CD14-positive monocyte (primary cell): ENCODE measurements at regions not wholly inside any gene's neighbourhood (a gene's known extent, or its start where the extent isn't known, plus 50 kb on each side); places are given as distances from the start of the nearest gene placed in this dataset.

ENCODE experiments used
- DNase-seq, 3 donors: peaks; one replicate each; pipeline ENCODE4 v3.0.0-alpha.2; 2011 to 2022
- H2AFZ ChIP-seq: 2 replicates; pipeline ENCODE4 v1.6.0; 2012; ENCODE audit warnings: mild to moderate bottlenecking, low read depth, low read length, inconsistent platforms; ENCODE audit not compliant: insufficient read depth, poor library complexity, severe bottlenecking
- H3K27ac ChIP-seq, 2 donors: 1 replicate in 1 of 2; 2 replicates in 1 of 2; pipeline ENCODE4 v1.5.1; 2012 to 2013; ENCODE audit warnings: low read length in 2 of 2, control low read depth in 1 of 2, inconsistent platforms in 1 of 2, low read depth in 1 of 2, mild to moderate bottlenecking in 1 of 2
- H3K27me3 ChIP-seq, 2 donors: one replicate each; pipeline versions ENCODE4 v1.6.0 to v1.6.1; 2011 to 2013; ENCODE audit warnings: low read length in 2 of 2; ENCODE audit not compliant: control insufficient read depth in 2 of 2, insufficient read depth in 2 of 2
- H3K36me3 ChIP-seq, 2 donors: replicated peaks in 1 of 2; 1 replicate in 1 of 2; 2 replicates in 1 of 2; pipeline versions ENCODE4 v1.5.1 to v1.6.1; 2012 to 2013; ENCODE audit warnings: low read length in 2 of 2, control low read depth in 1 of 2, inconsistent platforms in 1 of 2, mild to moderate bottlenecking in 1 of 2; ENCODE audit not compliant: insufficient read depth in 2 of 2, control insufficient read depth in 1 of 2
- H3K4me1 ChIP-seq, 2 donors: 1 replicate in 1 of 2; 2 replicates in 1 of 2; pipeline versions ENCODE4 v1.5.1 to v1.6.1; 2012 to 2013; ENCODE audit warnings: low read length in 2 of 2, control low read depth in 1 of 2, inconsistent platforms in 1 of 2, mild to moderate bottlenecking in 1 of 2, moderate library complexity in 1 of 2; ENCODE audit not compliant: insufficient read depth in 2 of 2, control insufficient read depth in 1 of 2
- H3K4me2 ChIP-seq: replicated peaks from 2 replicates; pipeline ENCODE3; 2012; ENCODE audit warnings: low read length, moderate library complexity, mild to moderate bottlenecking; ENCODE audit not compliant: poor library complexity, severe bottlenecking; ENCODE audit errors: extremely low read depth
- H3K4me3 ChIP-seq, 3 experiments: fragments of 200-600 bp in 1 of 3; sonication (generic) in 1 of 3; replicated peaks in 1 of 3; 1 replicate in 2 of 3; 2 replicates in 1 of 3; pipeline ENCODE4 v1.5.1; 2011 to 2013; ENCODE audit warnings: low read length in 3 of 3, mild to moderate bottlenecking in 3 of 3, control low read depth in 2 of 3, low read depth in 2 of 3, inconsistent platforms in 1 of 3, moderate library complexity in 1 of 3
- H3K79me2 ChIP-seq: 2 replicates; pipeline ENCODE4 v1.6.0; 2012; ENCODE audit warnings: mild to moderate bottlenecking, control low read depth, inconsistent platforms, low read length, moderate library complexity; ENCODE audit not compliant: insufficient read depth
- H3K9ac ChIP-seq: 2 replicates; pipeline ENCODE4 v1.6.0; 2017; ENCODE audit warnings: low read length, mild to moderate bottlenecking; ENCODE audit not compliant: insufficient read depth, poor library complexity, severe bottlenecking
- H3K9me3 ChIP-seq, 2 donors: replicated peaks in 1 of 2; 1 replicate in 1 of 2; 2 replicates in 1 of 2; pipeline versions ENCODE4 v1.5.1 to v1.6.1; 2012 to 2013; ENCODE audit warnings: low read length in 2 of 2, control low read depth in 1 of 2; ENCODE audit not compliant: control insufficient read depth in 1 of 2, insufficient read depth in 1 of 2
- H4K20me1 ChIP-seq: 2 replicates; pipeline ENCODE4 v1.6.0; 2012; ENCODE audit warnings: mild to moderate bottlenecking, low read length, control low read depth, moderate library complexity; ENCODE audit not compliant: insufficient read depth
- H3K27ac Mint-ChIP-seq, 7 donors: one replicate each; pipeline ENCODE4 v1.8.0; 2020; ENCODE audit warnings: mild to moderate bottlenecking in 7 of 7, mixed read lengths in 7 of 7, moderate library complexity in 6 of 7, inconsistent platforms in 2 of 7
- H3K27me3 Mint-ChIP-seq, 3 donors: one replicate each; pipeline ENCODE4 v1.8.0; 2021 to 2022; ENCODE audit warnings: low read depth in 3 of 3, mild to moderate bottlenecking in 3 of 3, mixed read lengths in 3 of 3, moderate library complexity in 3 of 3, inconsistent platforms in 1 of 3
- H3K36me3 Mint-ChIP-seq, 2 donors: one replicate each; pipeline ENCODE4 v1.8.0; 2020; ENCODE audit warnings: mixed read lengths in 2 of 2, inconsistent platforms in 1 of 2, mild to moderate bottlenecking in 1 of 2
- H3K4me1 Mint-ChIP-seq: one replicate; pipeline ENCODE4 v1.8.0; 2020; ENCODE audit warnings: mild to moderate bottlenecking, mixed read lengths
- H3K4me3 Mint-ChIP-seq, 2 donors: one replicate each; pipeline ENCODE4 v1.8.0; 2020; ENCODE audit warnings: mild to moderate bottlenecking in 2 of 2, mixed read lengths in 2 of 2, moderate library complexity in 1 of 2
- H3K9me3 Mint-ChIP-seq, 7 donors: one replicate each; pipeline ENCODE4 v1.8.0; 2020 to 2022; ENCODE audit warnings: mixed read lengths in 7 of 7, mild to moderate bottlenecking in 6 of 7, moderate library complexity in 6 of 7, inconsistent platforms in 2 of 7
- WGBS: methylation state at CpG from one replicate; pipeline ENCODE4 v1.1.5; 2013; ENCODE audit warnings: missing lambda C conversion rate; ENCODE audit not compliant: insufficient coverage; 5-methylcytosine and 5-hydroxymethylcytosine counted together
- intact Hi-C, 2 donors: fragments of 100-400 bp; cut with micrococcal nuclease; formaldehyde crosslinking; loops; one replicate each; pipeline versions ENCODE4 v1.15.0 to v1.15.1; 2023
- TF ChIP-seq, protein P1 (sequence below): fragments of 200-600 bp; IDR thresholded peaks from one replicate; pipeline ENCODE4 v1.8.0; 2022; ENCODE audit warnings: antibody characterized with exemption, mild to moderate bottlenecking

DNA sequence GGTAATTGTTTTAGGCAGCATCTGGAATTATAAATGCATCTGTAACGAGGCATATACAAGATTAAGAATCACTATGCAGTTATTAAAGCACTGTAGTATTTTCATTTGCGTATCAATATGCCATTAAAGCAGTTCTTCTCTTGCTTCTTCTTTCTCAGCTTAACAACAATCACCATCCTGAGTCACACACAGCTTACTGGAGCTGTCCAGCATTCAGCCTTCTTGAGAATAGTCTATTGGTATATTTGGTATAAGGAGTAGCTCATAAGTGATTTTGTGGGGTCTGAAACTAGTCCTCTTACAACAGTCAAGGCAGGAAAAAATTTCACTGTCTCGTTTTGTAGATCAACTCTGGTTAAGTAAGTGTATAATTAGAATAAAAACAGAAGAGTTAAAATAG, 523.0 kb upstream of the FOXG1 start:
- intact Hi-C loops = no loop called here
- TF ChIP-seq, protein P1, sequence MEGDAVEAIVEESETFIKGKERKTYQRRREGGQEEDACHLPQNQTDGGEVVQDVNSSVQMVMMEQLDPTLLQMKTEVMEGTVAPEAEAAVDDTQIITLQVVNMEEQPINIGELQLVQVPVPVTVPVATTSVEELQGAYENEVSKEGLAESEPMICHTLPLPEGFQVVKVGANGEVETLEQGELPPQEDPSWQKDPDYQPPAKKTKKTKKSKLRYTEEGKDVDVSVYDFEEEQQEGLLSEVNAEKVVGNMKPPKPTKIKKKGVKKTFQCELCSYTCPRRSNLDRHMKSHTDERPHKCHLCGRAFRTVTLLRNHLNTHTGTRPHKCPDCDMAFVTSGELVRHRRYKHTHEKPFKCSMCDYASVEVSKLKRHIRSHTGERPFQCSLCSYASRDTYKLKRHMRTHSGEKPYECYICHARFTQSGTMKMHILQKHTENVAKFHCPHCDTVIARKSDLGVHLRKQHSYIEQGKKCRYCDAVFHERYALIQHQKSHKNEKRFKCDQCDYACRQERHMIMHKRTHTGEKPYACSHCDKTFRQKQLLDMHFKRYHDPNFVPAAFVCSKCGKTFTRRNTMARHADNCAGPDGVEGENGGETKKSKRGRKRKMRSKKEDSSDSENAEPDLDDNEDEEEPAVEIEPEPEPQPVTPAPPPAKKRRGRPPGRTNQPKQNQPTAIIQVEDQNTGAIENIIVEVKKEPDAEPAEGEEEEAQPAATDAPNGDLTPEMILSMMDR = no peak
- no peak overlapping the region for H3K27ac ChIP-seq
- H3K9me3 ChIP-seq = peaks cover 0 to 3% of the 10 kb centered on the region in 2 donors
- Mint-ChIP-seq H3K4me3 (no peak overlapping the region), H3K36me3 (no peaks in the 10 kb centered on the region), H3K4me1 (no peaks in the 10 kb centered on the region), H3K27ac (no peak overlapping the region), H3K27me3 (peaks cover 0 to 2% (median 0%) of the 10 kb centered on the region in 3 donors), H3K9me3 (peaks cover 0 to 11% (median 0%) of the 10 kb centered on the region in 7 donors)
- H3K4me1 ChIP-seq = no peaks in the 10 kb centered on the region
- H3K4me2 ChIP-seq = no peak overlapping the region
- H3K27me3 ChIP-seq = no peaks in the 10 kb centered on the region
- no peak for DNase-seq
- H4K20me1 ChIP-seq = no peaks in the 10 kb centered on the region
- H3K9ac ChIP-seq = no peak overlapping the region
- H2AFZ ChIP-seq = no peak overlapping the region
- H3K4me3 ChIP-seq = no peak overlapping the region
- H3K79me2 ChIP-seq = no peaks in the 10 kb centered on the region
- no peaks in the 10 kb centered on the region for H3K36me3 ChIP-seq
- WGBS = no CpG with 5 or more reads among the region's 3 CpGs

DNA sequence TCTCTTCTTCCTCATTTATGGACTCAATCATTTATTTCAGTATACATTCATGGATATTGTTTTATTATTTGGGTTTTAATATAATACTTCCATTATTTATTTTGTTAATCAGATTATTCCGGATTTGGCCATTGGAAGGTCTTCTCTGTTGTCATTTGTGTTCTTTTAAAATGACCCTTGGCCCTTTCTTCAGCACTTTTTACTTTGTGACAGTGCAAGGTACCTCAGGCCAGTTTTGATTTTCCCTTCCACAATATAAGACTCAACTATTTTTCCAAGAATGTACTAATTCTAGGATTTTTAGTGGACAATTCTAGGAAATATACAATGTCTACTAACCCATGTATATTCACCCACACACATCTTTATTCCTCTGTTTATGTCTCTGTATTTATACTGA, 521.4 kb upstream of the FOXG1 start:
- H3K27ac ChIP-seq = no peak overlapping the region
- no peaks in the 10 kb centered on the region for H4K20me1 ChIP-seq
- H3K4me3 ChIP-seq = no peak overlapping the region
- H3K9me3 ChIP-seq = peaks cover 0 to 6% of the 10 kb centered on the region in 2 donors
- TF ChIP-seq, protein P1 = no peak
- H3K4me1 Mint-ChIP-seq = no peaks in the 10 kb centered on the region
- H3K36me3 ChIP-seq = no peaks in the 10 kb centered on the region
- DNase-seq = no peak
- no peak overlapping the region for H3K9ac ChIP-seq
- intact Hi-C loops = no loop called here
- H3K36me3 Mint-ChIP-seq = no peaks in the 10 kb centered on the region
- H3K4me2 ChIP-seq = no peak overlapping the region
- no peaks in the 10 kb centered on the region for H3K27me3 ChIP-seq
- H2AFZ ChIP-seq = no peak overlapping the region
- H3K79me2 ChIP-seq = no peaks in the 10 kb centered on the region
- no peak overlapping the region for H3K4me3 Mint-ChIP-seq
- peaks cover 0 to 8% (median 2%) of the 10 kb centered on the region in 7 donors for H3K9me3 Mint-ChIP-seq
- H3K27ac Mint-ChIP-seq = no peak overlapping the region
- H3K27me3 Mint-ChIP-seq = peaks cover 0 to 2% (median 0%) of the 10 kb centered on the region in 3 donors
- H3K4me1 ChIP-seq = no peaks in the 10 kb centered on the region
- WGBS = no CpG with 5 or more reads among the region's 1 CpG
